Common myeloid progenitor, CD34-positive (primary cell): ENCODE measurements at regions not wholly inside any gene's neighbourhood (a gene's known extent, or its start where the extent isn't known, plus 50 kb on each side); places are given as distances from the start of the nearest gene placed in this dataset.

ENCODE experiments used
- CTCF ChIA-PET: fragments of 350-600 bp; sonication (Branson Sonifier 250); formaldehyde crosslinking; loops from one replicate; lab custom pipeline; 2021; ENCODE audit warnings: antibody characterized with exemption; lab: Charles Lee
- POLR2A ChIA-PET: fragments of 350-600 bp; sonication (Branson Sonifier 250); formaldehyde crosslinking; loops from one replicate; lab custom pipeline; 2021; ENCODE audit warnings: antibody characterized with exemption; lab: Charles Lee
- DNase-seq, 3 donors: peaks; one replicate each; pipeline versions ENCODE4 v3.0.0 to v3.0.0-alpha.2; 2013
- H3K27ac ChIP-seq, 2 experiments: 1 replicate in 1 of 2; 2 replicates in 1 of 2; pipeline ENCODE4 v1.7.0; 2013; ENCODE audit warnings: inconsistent platforms in 2 of 2, low read length in 2 of 2, mild to moderate bottlenecking in 2 of 2, low read depth in 1 of 2, moderate library complexity in 1 of 2; ENCODE audit not compliant: severe bottlenecking in 2 of 2, insufficient read depth in 1 of 2, poor library complexity in 1 of 2
- H3K27me3 ChIP-seq, 5 experiments: replicated peaks in 2 of 5; 1 replicate in 3 of 5; 2 replicates in 2 of 5; pipeline versions ENCODE4 v1.6.1 to v1.7.0; 2013; ENCODE audit warnings: low read length in 4 of 5, mild to moderate bottlenecking in 2 of 5, moderate library complexity in 2 of 5, inconsistent platforms in 1 of 5; ENCODE audit not compliant: insufficient read depth in 5 of 5, control insufficient read depth in 4 of 5
- H3K36me3 ChIP-seq, 4 experiments: 1 replicate in 2 of 4; 2 replicates in 2 of 4; pipeline versions ENCODE4 v1.6.1 to v1.7.0; 2013; ENCODE audit warnings: low read length in 3 of 4, control low read depth in 1 of 4, mild to moderate bottlenecking in 1 of 4; ENCODE audit not compliant: control insufficient read depth in 4 of 4, insufficient read depth in 4 of 4
- H3K4me1 ChIP-seq, 4 experiments: 1 replicate in 3 of 4; 2 replicates in 1 of 4; pipeline versions ENCODE4 v1.6.1 to v1.7.1; 2013; ENCODE audit warnings: low read length in 3 of 4, mild to moderate bottlenecking in 3 of 4, control low read depth in 1 of 4, inconsistent platforms in 1 of 4, moderate library complexity in 1 of 4; ENCODE audit not compliant: control insufficient read depth in 4 of 4, insufficient read depth in 4 of 4; ENCODE audit errors: control extremely low read depth in 1 of 4
- H3K4me3 ChIP-seq, 7 experiments: 1 replicate in 4 of 7; 2 replicates in 3 of 7; pipeline versions ENCODE4 v1.5.1 to v1.7.0; 2013; ENCODE audit warnings: mild to moderate bottlenecking in 7 of 7, low read length in 6 of 7, moderate library complexity in 6 of 7, inconsistent platforms in 2 of 7, low read depth in 2 of 7, control low read depth in 1 of 7; ENCODE audit not compliant: insufficient read depth in 4 of 7, control insufficient read depth in 1 of 7; ENCODE audit errors: extremely low read depth in 1 of 7
- H3K9me3 ChIP-seq, 5 experiments: 1 replicate in 4 of 5; 2 replicates in 1 of 5; pipeline versions ENCODE4 v1.6.1 to v1.7.1; 2013; ENCODE audit warnings: low read length in 4 of 5, mild to moderate bottlenecking in 2 of 5, inconsistent platforms in 1 of 5, low read depth in 1 of 5, moderate library complexity in 1 of 5; ENCODE audit not compliant: control insufficient read depth in 4 of 5, insufficient read depth in 2 of 5; ENCODE audit errors: control extremely low read depth in 1 of 5
- WGBS: methylation state at CpG from one replicate; pipeline ENCODE4 v1.1.5; 2013; ENCODE audit not compliant: insufficient coverage; 5-methylcytosine and 5-hydroxymethylcytosine counted together

DNA sequence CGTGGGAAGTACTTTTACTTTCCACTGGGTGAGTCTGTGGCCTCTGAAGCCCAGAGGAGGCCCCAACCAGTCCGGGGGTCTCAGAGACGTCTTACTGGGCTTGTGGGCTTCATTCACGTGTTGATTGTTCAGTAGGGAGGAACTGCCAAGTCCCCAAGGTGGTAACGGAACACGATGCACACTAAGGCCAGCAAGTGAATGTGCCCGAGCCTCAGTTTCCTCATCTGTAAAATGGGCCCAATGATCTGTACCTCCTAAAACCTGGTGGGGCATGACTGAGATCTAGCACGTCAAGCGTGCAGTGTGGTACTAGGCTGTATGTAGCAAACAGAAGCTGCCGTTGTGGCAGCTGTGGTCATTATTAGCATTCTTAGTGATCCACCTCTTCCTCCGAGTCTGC, 499.1 kb downstream of the MN1 start:
- Histone ChIP-seq H3K9me3 (no peaks in the 10 kb centered on the region), H3K27ac (no peak overlapping the region), H3K36me3 (no peaks in the 10 kb centered on the region), H3K4me1 (peaks cover 0 to 22% (median 20%) of the 10 kb centered on the region in 4 experiments), H3K27me3 (no peaks in the 10 kb centered on the region), H3K4me3 (no peak overlapping the region)
- ChIA-PET POLR2A (no interaction called here), CTCF (no interaction called here)
- 86% methylated on average over 11 of the region's 11 CpGs for WGBS
- DNase-seq, result no peak

- no peak overlapping the region for H3K27ac ChIP-seq
- H3K9me3 ChIP-seq, result no peaks in the 10 kb centered on the region
- no peaks in the 10 kb centered on the region for H3K36me3 ChIP-seq
- no peak overlapping the region for H3K4me3 ChIP-seq
- H3K4me1 ChIP-seq, result peaks cover 0 to 10% (median 8%) of the 10 kb centered on the region in 4 experiments
- no peaks in the 10 kb centered on the region for H3K27me3 ChIP-seq
- POLR2A ChIA-PET, result no interaction called here
- DNase-seq, result no peak
- CTCF ChIA-PET, result no interaction called here
Measured at GRCh38 chr22:27303718-27304117, 497.8 kb downstream of the MN1 start.

DNA sequence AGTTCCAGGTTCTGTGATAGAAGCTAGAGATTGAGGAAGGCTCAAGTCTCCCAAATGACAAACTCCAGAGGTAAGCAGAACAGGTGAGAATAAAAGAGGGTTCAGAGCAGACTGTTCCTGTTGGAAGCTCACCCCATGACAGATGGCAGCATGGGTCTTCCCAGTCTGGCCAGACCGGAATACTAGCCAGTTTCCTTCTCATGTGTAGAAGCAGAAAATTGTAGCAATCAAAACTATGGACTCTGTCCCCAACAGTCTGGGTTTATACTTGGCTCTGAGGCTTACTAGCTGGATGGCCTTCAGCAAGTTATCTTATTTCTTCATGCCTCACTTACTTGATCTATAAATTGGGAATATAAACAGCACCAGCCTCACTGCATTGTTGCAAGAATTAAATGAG, 494.8 kb downstream of the MN1 start:
- DNase-seq, result no peak
- 100% methylated on average over 1 of the region's 1 CpG for WGBS
- Histone ChIP-seq H3K4me3 (no peak overlapping the region), H3K36me3 (no peaks in the 10 kb centered on the region), H3K4me1 (peaks cover 0 to under 1% (median 0%) of the 10 kb centered on the region in 4 experiments), H3K9me3 (no peaks in the 10 kb centered on the region), H3K27me3 (no peaks in the 10 kb centered on the region), H3K27ac (no peak overlapping the region)
- ChIA-PET POLR2A (interaction anchor here (0.5 kb wide), 1 partner anchor 13 kb away, joined by 3 read pairs; no protein-coding TSS in a partner anchor), CTCF (interaction anchor here (1.5 to 1.8 kb wide), 2 partner anchors 12 to 41 kb away, joined by 3 to 5 read pairs; no protein-coding TSS in a partner anchor)

DNA sequence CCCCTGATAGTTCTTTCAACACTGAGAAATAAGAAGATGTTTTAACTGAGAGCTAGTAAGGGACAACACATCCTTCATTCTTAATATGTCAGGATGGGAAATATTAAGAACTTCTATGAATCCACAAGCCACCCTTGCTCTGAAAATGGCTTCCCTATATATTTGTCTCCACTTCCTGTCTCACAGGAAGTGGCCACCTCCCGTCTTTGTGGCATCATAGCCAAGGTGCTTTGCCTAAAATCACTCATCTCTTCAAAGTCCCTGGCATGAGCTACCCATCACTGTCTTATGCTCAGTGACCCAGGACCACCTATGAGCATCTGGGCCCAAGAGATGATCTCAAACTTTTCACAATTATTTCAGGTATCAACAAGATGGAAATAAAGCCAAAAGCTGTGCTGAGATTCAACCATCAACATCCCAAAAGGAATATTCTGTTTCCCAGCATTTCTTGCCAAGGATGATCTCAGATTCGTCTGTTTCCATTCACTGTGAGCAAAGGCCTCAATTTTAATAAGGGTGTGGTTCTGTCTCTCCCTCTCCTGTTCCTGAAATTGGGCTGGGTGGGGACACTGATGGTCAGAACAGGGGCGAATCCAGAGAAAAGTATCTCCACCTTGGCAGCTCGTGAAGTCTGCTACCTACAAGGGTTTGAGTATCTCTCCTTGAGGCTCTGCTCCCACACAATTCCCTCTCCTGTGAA, 493.9 kb downstream of the MN1 start:
- no peak for DNase-seq
- H3K4me3 ChIP-seq, result no peak overlapping the region
- H3K9me3 ChIP-seq, result no peaks in the 10 kb centered on the region
- WGBS, result 67% methylated on average over 3 of the region's 4 CpGs
- H3K27ac ChIP-seq, result no peak overlapping the region
- no peaks in the 10 kb centered on the region for H3K27me3 ChIP-seq
- peaks cover 0 to 8% (median 3%) of the 10 kb centered on the region in 4 experiments for H3K4me1 ChIP-seq
- no peaks in the 10 kb centered on the region for H3K36me3 ChIP-seq
- ChIA-PET POLR2A (interaction anchor here (0.5 kb wide), 1 partner anchor 12 kb away, joined by 3 read pairs; no protein-coding TSS in a partner anchor), CTCF (interaction anchor here (1.5 to 1.8 kb wide), 2 partner anchors 13 to 42 kb away, joined by 3 to 5 read pairs; no protein-coding TSS in a partner anchor)

- no peak for DNase-seq
- H3K27me3 ChIP-seq, result no peaks in the 10 kb centered on the region
- CTCF ChIA-PET, result no interaction called here
- H3K4me1 ChIP-seq, result peaks cover 0 to 13% (median 10%) of the 10 kb centered on the region in 4 experiments
- no peaks in the 10 kb centered on the region for H3K9me3 ChIP-seq
- no peaks in the 10 kb centered on the region for H3K36me3 ChIP-seq
- no peak overlapping the region for H3K27ac ChIP-seq
- POLR2A ChIA-PET, result no interaction called here
- H3K4me3 ChIP-seq, result no peak overlapping the region
Measured at GRCh38 chr22:27308513-27308912, 493.0 kb downstream of the MN1 start.

DNA sequence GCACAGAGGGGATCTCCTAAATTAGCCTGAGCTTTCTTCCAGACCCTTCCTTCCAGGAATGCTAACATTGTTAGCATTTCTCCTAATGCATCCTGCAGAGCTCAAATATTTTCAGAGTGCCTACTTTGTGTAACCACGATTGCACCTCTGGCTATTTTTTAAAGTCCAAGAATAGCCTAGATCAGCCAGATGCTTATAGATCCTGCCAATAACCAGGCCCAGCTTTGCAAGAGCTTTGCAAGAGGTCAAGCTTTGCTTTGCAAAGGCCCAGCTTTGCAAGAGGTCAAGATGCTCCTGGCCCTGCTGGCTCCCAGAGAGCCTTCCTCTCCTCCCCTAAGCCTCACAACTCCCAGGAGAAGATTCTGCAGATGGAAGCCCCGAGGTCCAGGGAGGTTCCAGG, 491.9 kb downstream of the MN1 start:
- Histone ChIP-seq H3K9me3 (no peaks in the 10 kb centered on the region), H3K27me3 (no peaks in the 10 kb centered on the region), H3K4me3 (no peak overlapping the region), H3K4me1 (peaks cover 0 to 13% (median 10%) of the 10 kb centered on the region in 4 experiments), H3K36me3 (no peaks in the 10 kb centered on the region), H3K27ac (no peak overlapping the region)
- DNase-seq, result no peak
- POLR2A ChIA-PET, result no interaction called here
- WGBS, result 100% methylated on average over 2 of the region's 2 CpGs
- CTCF ChIA-PET, result no interaction called here

DNA sequence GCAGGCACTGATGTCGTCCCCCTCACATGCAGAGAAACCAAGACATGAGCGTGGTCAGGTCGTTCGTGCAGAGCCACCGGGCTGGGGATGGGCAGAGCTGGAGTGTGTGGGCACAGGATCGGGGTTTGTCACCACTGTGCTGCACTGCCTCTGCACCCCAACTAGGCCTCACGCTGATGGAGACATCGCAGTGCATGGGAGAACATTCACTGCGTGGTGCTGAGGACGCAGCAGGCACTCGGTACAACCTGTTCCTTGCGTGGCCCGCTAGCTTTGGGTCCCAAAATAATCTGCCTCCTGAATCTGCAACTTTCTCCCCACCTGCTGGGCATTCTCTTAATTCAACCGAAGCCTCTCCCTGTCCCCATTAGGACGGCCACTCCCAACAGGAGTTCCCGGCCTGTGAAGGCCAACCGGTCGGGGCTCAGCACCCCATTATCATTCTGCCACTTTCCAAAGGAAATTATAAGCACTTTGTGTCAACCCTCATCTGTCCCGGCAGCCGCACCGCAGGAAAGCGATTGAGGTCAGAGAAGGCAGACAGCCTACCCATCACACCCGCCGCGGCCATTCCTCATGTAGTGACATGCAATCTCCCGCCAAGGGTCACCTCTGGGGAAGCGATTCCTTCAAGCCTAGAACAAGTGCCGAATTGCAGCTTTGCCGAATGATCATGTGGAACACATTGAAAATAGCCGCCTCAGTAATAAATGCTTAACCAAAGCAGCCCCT, 490.4 kb downstream of the MN1 start:
- WGBS, result 91% methylated on average over 19 of the region's 30 CpGs
- CTCF ChIA-PET, result no interaction called here

More for the DNA sequence above, 490.4 kb downstream of the MN1 start:
- Histone ChIP-seq H3K36me3 (no peaks in the 10 kb centered on the region), H3K27me3 (no peaks in the 10 kb centered on the region), H3K27ac (no peak overlapping the region), H3K9me3 (no peaks in the 10 kb centered on the region), H3K4me1 (peaks cover 0 to 13% (median 10%) of the 10 kb centered on the region in 4 experiments), H3K4me3 (no peak overlapping the region)
- no peak for DNase-seq
- POLR2A ChIA-PET, result no interaction called here
